GM21737 (cell line): ENCODE measurements at regions not wholly inside any gene's neighbourhood (a gene's known extent, or its start where the extent isn't known, plus 50 kb on each side); places are given as distances from the start of the nearest gene placed in this dataset.

Source experiments
- ATAC-seq: cut with Tn5 transposase; IDR thresholded peaks from one replicate; pipeline ENCODE4 v1.9.1; 2021; ENCODE audit warnings: mild to moderate bottlenecking, moderate library complexity; ENCODE audit not compliant: unreplicated experiment

DNA sequence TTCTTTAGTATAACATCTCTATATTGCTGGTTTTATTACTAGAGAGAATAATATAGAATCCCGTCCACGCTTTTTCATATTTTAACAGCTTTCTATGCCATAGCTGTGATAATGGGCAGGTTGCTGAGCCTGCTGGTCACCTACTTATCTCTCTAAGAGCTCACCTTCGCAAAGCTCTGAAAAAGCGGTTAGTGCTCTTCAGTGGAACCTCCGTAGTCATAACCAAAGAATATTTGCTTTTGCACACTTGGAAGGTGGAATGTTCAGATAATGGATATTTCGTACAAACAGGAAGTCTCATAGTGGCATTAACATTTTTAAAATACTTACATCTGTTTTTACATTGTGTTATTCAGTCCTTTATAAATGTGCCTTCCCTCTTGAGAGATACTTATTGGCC, 388.9 kb upstream of the ANO3 start:
- ATAC-seq, result no peak

- ATAC-seq, result no peak
These were observed 387.9 kb upstream of the ANO3 start for GRCh38 chr11:25943777-25944661.

- ATAC-seq, result no peak
These were observed 382.0 kb upstream of the ANO3 start for GRCh38 chr11:25949918-25950317.

DNA sequence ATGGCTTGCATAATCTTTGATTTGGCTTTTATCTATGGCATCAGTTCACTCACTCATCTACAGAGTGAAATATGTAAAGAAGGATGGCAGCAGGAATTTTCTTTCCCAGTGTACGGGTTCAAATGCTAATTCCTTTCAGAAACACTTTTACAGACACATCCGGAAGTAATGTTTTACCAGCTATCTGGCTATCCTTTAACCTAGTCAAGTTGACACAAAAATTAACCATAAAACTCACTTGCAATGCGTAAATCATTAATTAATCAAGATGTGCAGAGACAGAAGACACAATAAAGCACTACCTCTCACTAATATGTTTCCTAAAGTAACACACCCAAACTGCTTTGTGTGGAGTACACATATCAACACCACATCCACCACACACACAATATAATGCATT, 378.9 kb upstream of the ANO3 start:
- ATAC-seq, result no peak

GRCh38 chr11:25958045-25958444, 373.9 kb upstream of the ANO3 start:
- ATAC-seq, result no peak

DNA sequence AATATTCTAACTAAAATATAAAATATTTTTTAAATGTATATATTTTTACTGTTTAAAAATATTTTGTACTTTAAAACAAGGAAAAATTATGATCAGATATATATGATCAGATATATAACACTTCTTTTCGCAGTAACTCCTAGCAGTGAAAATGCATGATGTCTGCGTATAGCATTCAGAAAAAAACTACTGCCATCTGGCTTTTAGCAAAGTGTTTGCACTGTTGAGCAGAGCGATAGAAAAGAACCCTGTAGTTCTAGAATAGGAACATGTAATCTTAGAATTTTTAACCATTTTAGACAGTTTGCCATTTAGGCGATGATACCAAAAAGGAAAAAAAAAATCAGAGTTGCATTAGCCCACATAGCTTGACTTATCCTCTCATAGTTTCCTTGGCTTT, 370.4 kb upstream of the ANO3 start:
- no peak for ATAC-seq

DNA sequence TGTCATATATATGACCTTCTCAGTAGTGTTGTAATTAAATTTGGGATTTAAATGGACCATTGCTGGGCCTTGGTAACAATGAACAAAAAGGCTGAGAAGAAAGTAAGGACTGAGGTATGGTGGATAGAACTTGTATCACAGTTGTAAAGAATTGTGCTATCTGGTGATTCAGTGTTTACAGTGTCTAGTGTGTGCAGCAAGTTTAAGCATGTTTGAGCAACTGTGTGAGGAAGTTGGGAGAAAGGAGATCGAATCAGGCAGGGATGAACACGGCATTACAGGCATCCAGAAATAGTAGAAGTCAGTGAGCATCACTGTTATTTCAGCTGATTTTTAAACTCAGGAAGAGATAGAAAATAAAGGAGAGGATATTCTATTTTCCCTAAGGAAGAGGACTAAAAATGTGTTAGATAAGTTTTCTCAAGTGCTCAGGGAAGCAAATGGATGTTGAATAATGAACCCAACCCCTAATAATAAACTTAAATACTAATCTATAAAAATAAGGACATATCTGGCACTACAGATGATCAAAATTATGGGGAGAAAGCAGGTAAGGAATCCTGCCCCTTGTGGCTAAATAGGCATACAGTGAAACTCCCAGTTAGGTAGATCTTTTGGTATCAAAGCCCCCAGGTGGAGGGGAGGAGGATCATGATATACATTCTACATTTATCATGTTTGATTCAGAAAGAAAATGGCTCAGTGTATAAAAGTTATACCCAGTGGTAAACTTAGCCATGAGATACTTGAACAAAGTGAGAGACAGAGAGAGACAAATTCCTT, 361.0 kb upstream of the ANO3 start:
- no peak for ATAC-seq

DNA sequence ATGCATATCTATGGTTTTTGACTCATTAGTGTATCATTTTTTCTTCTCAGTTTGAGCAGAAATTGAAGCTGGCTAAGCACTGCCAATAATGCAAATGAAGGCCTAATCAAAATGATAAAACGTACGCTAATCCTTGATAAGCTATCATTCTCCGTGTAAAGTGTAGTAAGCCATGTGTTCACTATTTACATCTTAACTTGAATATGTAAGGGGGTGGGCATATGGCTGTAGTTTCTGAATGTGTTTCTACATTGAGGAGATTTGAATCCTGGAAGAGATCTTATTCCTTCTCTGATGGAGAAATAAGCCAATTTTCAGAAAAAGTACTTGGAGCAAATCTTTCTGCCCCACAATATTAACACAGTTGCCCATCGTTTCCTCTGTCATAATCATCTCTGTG, 351.8 kb upstream of the ANO3 start:
- ATAC-seq, result no peak

- ATAC-seq, result peak; percentile 96
These were observed 349.9 kb upstream of the ANO3 start for GRCh38 chr11:25981998-25982397.

GRCh38 chr11:25983280-25983679, 348.6 kb upstream of the ANO3 start:
- no peak for ATAC-seq

DNA sequence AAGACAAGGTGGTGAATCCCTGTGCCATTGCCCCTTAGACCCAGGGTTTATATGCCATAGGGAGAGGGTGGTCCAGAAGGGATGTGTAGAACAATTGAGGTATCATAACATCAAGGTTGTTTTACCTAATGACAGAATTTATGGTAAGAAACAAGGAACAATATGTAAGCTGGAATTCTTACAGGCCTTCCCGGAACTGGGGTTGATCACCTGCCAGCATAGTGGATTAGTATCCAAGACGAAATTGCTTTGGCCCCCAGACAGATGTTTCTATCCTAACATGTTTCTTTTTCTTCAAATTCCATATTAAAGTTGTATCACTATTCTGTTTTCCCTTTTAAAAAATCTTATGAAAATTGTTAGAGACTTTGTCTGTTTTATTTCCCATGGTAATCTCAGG, 343.8 kb upstream of the ANO3 start:
- no peak for ATAC-seq

GRCh38 chr11:25990406-25990805, 341.5 kb upstream of the ANO3 start:
- ATAC-seq, result no peak

- ATAC-seq, result no peak
These were observed 340.5 kb upstream of the ANO3 start for GRCh38 chr11:25991476-25991875.

DNA sequence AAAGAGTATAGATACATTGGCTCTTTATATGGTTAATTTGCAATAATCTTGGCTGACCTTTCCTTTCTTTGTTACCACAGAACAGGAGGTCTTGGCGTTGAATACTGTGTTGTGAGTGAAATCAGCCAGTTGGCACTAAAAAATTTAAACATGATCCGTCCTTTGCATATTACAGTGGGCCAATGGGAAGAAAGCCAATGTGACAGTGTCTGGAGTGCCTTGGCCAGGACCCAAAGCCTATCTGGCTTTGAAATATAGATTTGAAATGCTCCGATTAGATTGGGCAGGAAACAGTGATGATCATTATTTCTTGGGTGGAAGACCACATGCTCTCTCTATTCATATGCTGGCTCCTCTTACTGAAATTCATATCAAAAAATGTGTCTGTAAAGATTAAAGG, 339.6 kb upstream of the ANO3 start:
- ATAC-seq, result no peak

DNA sequence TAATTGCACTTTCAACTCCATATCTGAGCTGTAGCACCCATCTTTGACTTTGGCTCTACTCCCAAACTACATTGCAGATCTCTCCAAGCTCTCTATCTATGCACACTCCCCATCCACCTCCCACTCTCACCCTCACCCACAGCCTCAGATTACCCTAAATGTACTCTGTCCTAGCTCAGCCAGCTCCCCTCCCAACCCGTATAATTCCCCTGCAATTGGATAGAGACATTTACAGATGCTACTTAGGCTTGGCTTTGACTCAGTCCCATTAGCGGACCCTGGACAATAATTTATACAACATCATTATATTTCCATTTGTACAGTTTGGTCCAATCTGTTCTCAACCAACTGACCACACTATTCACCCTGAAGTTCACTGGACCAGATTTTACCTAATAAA, 338.9 kb upstream of the ANO3 start:
- ATAC-seq, result no peak

GRCh38 chr11:26011474-26011873, 320.5 kb upstream of the ANO3 start:
- ATAC-seq, result no peak

- no peak for ATAC-seq
These were observed 317.3 kb upstream of the ANO3 start for GRCh38 chr11:26014456-26015115.

DNA sequence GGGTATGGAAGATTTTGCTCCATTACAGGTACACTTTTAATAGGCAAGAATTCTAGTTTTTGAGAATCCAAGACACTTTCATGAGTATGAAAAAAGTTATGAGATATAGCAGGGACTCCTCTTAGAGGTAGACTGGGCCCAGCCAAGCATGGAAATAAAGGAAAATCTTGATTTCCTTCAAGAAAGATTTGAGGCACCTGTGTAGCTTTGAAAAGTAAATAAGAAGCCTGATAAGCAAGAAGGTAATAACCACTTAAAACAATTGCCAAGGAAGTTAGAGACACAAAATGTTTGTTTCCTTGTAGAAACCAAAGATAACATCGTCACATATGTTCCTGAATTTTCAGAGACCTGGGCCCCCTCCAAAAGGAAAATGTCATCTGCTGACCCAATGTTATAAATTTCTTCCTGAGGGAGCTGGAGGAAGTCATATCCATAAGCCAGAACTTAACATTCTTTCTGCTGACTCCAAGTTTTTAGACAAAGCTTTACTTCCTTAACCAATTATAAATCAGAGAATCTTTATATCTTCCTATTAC, 314.5 kb upstream of the ANO3 start:
- ATAC-seq, result no peak

- ATAC-seq, result no peak
These were observed 314.0 kb upstream of the ANO3 start for GRCh38 chr11:26017903-26018302.

GRCh38 chr11:26018336-26018735, 313.6 kb upstream of the ANO3 start:
- ATAC-seq, result no peak

DNA sequence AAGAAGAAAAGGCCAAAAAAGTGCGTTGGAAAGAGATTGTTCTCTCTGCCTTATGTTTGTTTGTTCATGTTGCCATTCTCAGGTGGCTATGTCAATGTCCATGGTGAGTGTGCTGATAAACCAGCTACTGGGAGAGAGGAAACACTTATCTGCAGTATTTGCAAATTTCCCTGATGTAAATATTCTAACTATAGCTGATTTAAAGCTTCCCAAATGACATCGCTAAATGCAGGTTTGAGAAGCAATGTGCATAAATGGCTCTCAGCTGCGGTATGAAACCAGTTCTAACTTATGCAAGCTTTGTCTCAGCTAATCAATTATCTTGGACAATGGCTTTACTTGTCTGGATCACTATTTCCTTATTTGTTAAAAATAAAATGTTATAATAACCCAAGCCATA, 312.5 kb upstream of the ANO3 start:
- ATAC-seq, result no peak
